WI38 (cell line): ENCODE measurements at regions not wholly inside any gene's neighbourhood (a gene's known extent, or its start where the extent isn't known, plus 50 kb on each side); places are given as distances from the start of the nearest gene placed in this dataset.
A peak's percentile ranks its signal among the peaks of the same experiment; 100 is the strongest.

ENCODE experiments used
- H3K4me3 ChIP-seq: 2 replicates; pipeline ENCODE4 v1.5.1; 2011; ENCODE audit warnings: low read depth, mild to moderate bottlenecking, control low read depth, low read length
- TF ChIP-seq, protein P1 (sequence below): IDR thresholded peaks from 2 replicates; pipeline ENCODE4 v1.5.1; 2012; ENCODE audit warnings: low read depth, mild to moderate bottlenecking, control low read depth, low read length

DNA sequence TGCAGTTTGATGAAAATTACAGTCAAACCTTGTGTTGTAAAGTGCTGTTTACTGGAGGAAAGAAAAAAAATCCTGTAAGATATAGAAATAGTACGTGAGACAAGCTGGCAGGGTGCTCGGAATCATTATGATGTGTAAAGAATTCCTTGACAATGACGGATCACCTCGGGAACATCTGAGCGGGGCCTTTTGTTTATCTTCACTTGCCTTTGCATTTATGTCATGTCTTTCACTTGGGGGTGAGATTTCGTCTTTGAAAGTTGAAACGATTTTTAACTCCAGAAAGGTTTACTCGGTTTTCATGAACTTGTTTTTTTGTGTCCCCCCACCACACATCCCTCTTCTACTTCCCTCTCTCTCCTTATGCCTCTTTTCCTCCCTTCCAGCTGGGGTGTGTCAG lies 128.3 kb upstream of the VEPH1 start:
- no peak overlapping the region for H3K4me3 ChIP-seq
- TF ChIP-seq, protein P1, sequence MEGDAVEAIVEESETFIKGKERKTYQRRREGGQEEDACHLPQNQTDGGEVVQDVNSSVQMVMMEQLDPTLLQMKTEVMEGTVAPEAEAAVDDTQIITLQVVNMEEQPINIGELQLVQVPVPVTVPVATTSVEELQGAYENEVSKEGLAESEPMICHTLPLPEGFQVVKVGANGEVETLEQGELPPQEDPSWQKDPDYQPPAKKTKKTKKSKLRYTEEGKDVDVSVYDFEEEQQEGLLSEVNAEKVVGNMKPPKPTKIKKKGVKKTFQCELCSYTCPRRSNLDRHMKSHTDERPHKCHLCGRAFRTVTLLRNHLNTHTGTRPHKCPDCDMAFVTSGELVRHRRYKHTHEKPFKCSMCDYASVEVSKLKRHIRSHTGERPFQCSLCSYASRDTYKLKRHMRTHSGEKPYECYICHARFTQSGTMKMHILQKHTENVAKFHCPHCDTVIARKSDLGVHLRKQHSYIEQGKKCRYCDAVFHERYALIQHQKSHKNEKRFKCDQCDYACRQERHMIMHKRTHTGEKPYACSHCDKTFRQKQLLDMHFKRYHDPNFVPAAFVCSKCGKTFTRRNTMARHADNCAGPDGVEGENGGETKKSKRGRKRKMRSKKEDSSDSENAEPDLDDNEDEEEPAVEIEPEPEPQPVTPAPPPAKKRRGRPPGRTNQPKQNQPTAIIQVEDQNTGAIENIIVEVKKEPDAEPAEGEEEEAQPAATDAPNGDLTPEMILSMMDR: no peak

DNA sequence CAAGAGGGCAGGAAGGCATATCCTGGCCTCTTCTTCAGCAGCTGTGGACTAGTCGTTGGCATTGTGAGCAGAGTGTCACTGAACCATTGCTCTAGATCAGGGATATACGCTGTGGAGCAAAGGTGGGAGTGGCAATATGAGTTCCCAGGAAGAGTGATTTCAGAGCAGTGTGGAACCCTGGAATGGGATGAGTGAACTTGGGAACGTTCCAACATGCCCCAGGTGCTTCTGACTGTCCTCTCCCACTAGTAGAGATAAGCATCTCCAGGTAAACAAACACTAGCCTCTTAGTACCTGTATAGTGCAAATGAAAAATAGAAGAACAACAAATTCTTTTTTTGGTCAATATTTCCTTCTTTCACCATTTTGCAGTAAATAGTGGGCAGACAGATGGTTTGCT lies 123.6 kb upstream of the VEPH1 start:
- TF ChIP-seq, protein P1: no peak
- H3K4me3 ChIP-seq: no peak overlapping the region

DNA sequence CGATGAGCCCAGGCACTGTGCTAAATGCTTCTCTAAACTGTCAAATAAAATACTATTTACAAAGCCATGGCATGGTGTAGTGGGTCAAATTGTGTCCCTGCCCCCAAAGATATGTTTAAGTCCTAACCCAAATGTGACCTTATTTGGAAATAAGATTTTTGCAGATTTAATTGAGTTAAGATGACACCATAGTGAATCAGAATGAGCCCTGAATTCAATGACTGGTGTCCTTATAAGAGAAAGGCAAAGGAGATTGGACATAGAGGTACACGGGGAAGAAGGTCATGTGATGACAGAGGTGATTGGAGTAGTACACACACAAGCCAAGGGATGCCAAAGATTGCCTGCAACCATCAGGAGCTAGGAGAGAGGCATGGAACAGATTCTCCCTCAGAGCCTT lies 121.6 kb upstream of the VEPH1 start:
- no peak overlapping the region for H3K4me3 ChIP-seq
- TF ChIP-seq, protein P1: no peak

- TF ChIP-seq, protein P1: no peak
- no peak overlapping the region for H3K4me3 ChIP-seq
These were observed 115.7 kb upstream of the VEPH1 start for GRCh38 chr3:157618886-157619285.

DNA sequence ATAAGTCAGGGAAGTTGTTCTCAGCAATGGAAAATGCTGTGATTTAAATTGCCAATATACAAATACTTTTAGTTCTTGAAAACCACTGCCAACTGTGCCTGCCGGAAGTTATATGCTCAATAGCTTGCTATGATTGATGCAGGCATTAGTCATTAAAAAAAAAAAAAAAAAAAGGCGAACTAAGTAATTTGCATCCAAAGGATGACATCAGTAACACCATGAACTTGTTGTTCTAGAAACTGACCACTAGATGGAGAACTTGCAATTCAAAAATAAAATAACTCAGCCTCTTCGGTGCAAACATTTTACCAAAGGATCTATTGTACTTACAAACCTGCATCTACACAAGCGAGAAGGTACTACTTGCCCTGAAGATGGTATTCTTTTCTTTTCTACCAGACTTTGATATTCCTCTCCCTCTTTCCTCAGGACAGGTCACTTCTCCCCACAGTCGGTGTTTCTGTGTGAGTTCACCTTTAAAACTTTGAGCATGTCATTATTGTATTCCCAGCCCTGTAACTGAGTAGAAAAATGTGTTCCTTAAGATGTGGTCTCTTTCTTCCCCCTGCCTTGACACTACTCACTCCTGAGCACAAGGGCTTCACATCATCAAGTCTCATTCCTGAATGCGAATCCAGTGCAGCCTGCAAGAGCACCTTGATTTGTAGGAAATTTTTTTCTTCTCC lies 115.0 kb upstream of the VEPH1 start:
- TF ChIP-seq, protein P1: peak; percentile 43; the same call in 1 of the 2 replicates
- no peak overlapping the region for H3K4me3 ChIP-seq

- H3K4me3 ChIP-seq: no peak overlapping the region
- TF ChIP-seq, protein P1: no peak
These were observed 111.7 kb upstream of the VEPH1 start for GRCh38 chr3:157614896-157615295.

GRCh38 chr3:157611536-157612076 lies 108.4 kb upstream of the VEPH1 start:
- H3K4me3 ChIP-seq: no peak overlapping the region
- TF ChIP-seq, protein P1: no peak
